ENCODE measurements at regions not wholly inside any gene's neighbourhood (a gene's known extent, or its start where the extent isn't known, plus 50 kb on each side); places are given as distances from the start of the nearest gene placed in this dataset.
"Not testable (repeated sequence)": the region's sequence is repeated elsewhere in the genome, so short reads cannot be mapped to it uniquely, and the experiment has no call there.

GRCh38 chr7:113306302-113306701 is 187.9 kb upstream of the SMIM30 start:
- no peak for TF ChIP-seq CTCF (IDR thresholded peaks at IDR 0.05; ENCODE audit: unreplicated experiment)
- no peak for DNase-seq
- CTCF ChIA-PET: no interaction called here
- BruUV-seq (replicated peaks): no TSS peak
- Mint-ChIP-seq H3K4me1 (ENCODE audit: low read depth, unreplicated experiment) (no peaks in the 10 kb centered on the region), H3K27me3 (ENCODE audit: unreplicated experiment) (no peaks in the 10 kb centered on the region), H3K27ac (ENCODE audit: unreplicated experiment) (no peak overlapping the region), H3K36me3 (ENCODE audit: insufficient read depth, unreplicated experiment) (no peaks in the 10 kb centered on the region), H3K9me3 (ENCODE audit: low read depth, unreplicated experiment) (peaks cover 20% of the 10 kb centered on the region), H3K4me3 (ENCODE audit: low read depth, unreplicated experiment) (no peak overlapping the region)
- intact Hi-C loops (cut with micrococcal nuclease; ENCODE audit: unreplicated experiment): no loop called here

- no TSS peak for BruUV-seq (replicated peaks)
- CTCF ChIA-PET: no interaction called here
- no peak for TF ChIP-seq CTCF (IDR thresholded peaks at IDR 0.05; ENCODE audit: unreplicated experiment)
- Mint-ChIP-seq H3K27ac (ENCODE audit: unreplicated experiment) (no peak overlapping the region), H3K36me3 (ENCODE audit: insufficient read depth, unreplicated experiment) (no peaks in the 10 kb centered on the region), H3K27me3 (ENCODE audit: unreplicated experiment) (no peaks in the 10 kb centered on the region), H3K9me3 (ENCODE audit: low read depth, unreplicated experiment) (peaks cover 24% of the 10 kb centered on the region), H3K4me3 (ENCODE audit: low read depth, unreplicated experiment) (no peak overlapping the region), H3K4me1 (ENCODE audit: low read depth, unreplicated experiment) (no peaks in the 10 kb centered on the region)
- no peak for DNase-seq
- intact Hi-C loops (cut with micrococcal nuclease; ENCODE audit: unreplicated experiment): no loop called here
These were observed 185.8 kb upstream of the SMIM30 start for GRCh38 chr7:113304104-113304503.

GRCh38 chr7:113303388-113303787 is 185.0 kb upstream of the SMIM30 start:
- H3K4me1 Mint-ChIP-seq (ENCODE audit: low read depth, unreplicated experiment); intact Hi-C loops (cut with micrococcal nuclease; ENCODE audit: unreplicated experiment); H3K36me3 Mint-ChIP-seq (ENCODE audit: insufficient read depth, unreplicated experiment); DNase-seq; H3K27me3 Mint-ChIP-seq (ENCODE audit: unreplicated experiment); H3K27ac Mint-ChIP-seq (ENCODE audit: unreplicated experiment); CTCF ChIA-PET; BruUV-seq (replicated peaks); H3K4me3 Mint-ChIP-seq (ENCODE audit: low read depth, unreplicated experiment): not testable (repeated sequence)
- peaks cover 24% of the 10 kb centered on the region for H3K9me3 Mint-ChIP-seq (ENCODE audit: low read depth, unreplicated experiment)

GRCh38 chr7:113301983-113302382 is 183.6 kb upstream of the SMIM30 start:
- BruUV-seq (replicated peaks): no TSS peak
- DNase-seq: no peak
- Mint-ChIP-seq H3K9me3 (ENCODE audit: low read depth, unreplicated experiment) (peaks cover 19% of the 10 kb centered on the region), H3K4me1 (ENCODE audit: low read depth, unreplicated experiment) (no peaks in the 10 kb centered on the region), H3K27me3 (ENCODE audit: unreplicated experiment) (no peaks in the 10 kb centered on the region), H3K27ac (ENCODE audit: unreplicated experiment) (no peak overlapping the region), H3K4me3 (ENCODE audit: low read depth, unreplicated experiment) (no peak overlapping the region), H3K36me3 (ENCODE audit: insufficient read depth, unreplicated experiment) (no peaks in the 10 kb centered on the region)
- TF ChIP-seq CTCF (IDR thresholded peaks at IDR 0.05; ENCODE audit: unreplicated experiment): no peak
- CTCF ChIA-PET: no interaction called here
- intact Hi-C loops (cut with micrococcal nuclease; ENCODE audit: unreplicated experiment): no loop called here

- BruUV-seq (replicated peaks): no TSS peak
- DNase-seq: no peak
- H3K4me1 Mint-ChIP-seq (ENCODE audit: low read depth, unreplicated experiment): no peaks in the 10 kb centered on the region
- peaks cover 14% of the 10 kb centered on the region for H3K9me3 Mint-ChIP-seq (ENCODE audit: low read depth, unreplicated experiment)
- H3K27me3 Mint-ChIP-seq (ENCODE audit: unreplicated experiment): no peaks in the 10 kb centered on the region
- CTCF ChIA-PET: no interaction called here
- no peaks in the 10 kb centered on the region for H3K36me3 Mint-ChIP-seq (ENCODE audit: insufficient read depth, unreplicated experiment)
- TF ChIP-seq CTCF (IDR thresholded peaks at IDR 0.05; ENCODE audit: unreplicated experiment): no peak
- intact Hi-C loops (cut with micrococcal nuclease; ENCODE audit: unreplicated experiment): no loop called here
- no peak overlapping the region for H3K4me3 Mint-ChIP-seq (ENCODE audit: low read depth, unreplicated experiment)
- no peak overlapping the region for H3K27ac Mint-ChIP-seq (ENCODE audit: unreplicated experiment)
These were observed 182.8 kb upstream of the SMIM30 start for GRCh38 chr7:113301141-113301540.

Measured in Calu3 (cell line).